GM12878 (cell line): ENCODE measurements at regions not wholly inside any gene's neighbourhood (a gene's known extent, or its start where the extent isn't known, plus 50 kb on each side); places are given as distances from the start of the nearest gene placed in this dataset.

Experiments
- ATAC-seq: fragments of 200-7000 bp; cut with Tn5 transposase; 3 replicates; pipeline ENCODE4 v1.9.1; 2020; ENCODE audit warnings: mild to moderate bottlenecking, moderate library complexity
- BruUV-seq: library from RNA; stranded (reverse); fragments of 400-500 nt; replicated peaks from 2 replicates; lab custom pipeline; 2021; lab: Mats Ljungman, UMichigan
- CTCF ChIA-PET: fragments of 300-600 bp; sonication (Branson Sonifier 250); formaldehyde crosslinking; extraction: SDS; loops from one replicate; lab custom pipeline; 2021; ENCODE audit warnings: inconsistent platforms; lab: Yijun Ruan, JAX
- POLR2A ChIA-PET: fragments of 350-600 bp; formaldehyde crosslinking; extraction: SDS; loops from one replicate; lab custom pipeline; 2021; ENCODE audit warnings: inconsistent platforms; lab: Charles Lee
- RAD21 ChIA-PET: fragments of 300-600 bp; sonication (Branson Sonifier 250); formaldehyde crosslinking; loops from one replicate; lab custom pipeline; 2023; ENCODE audit warnings: antibody characterized with exemption; ENCODE audit not compliant: unreplicated experiment; lab: Charles Lee
- SMC1A ChIA-PET: fragments of 300-600 bp; sonication (Branson Sonifier 250); formaldehyde crosslinking; loops from one replicate; lab custom pipeline; 2023; ENCODE audit not compliant: unreplicated experiment, uncharacterized antibody; lab: Charles Lee
- DNase-seq: peaks from one replicate; pipeline ENCODE4 v3.0.0-alpha.2; 2011; ENCODE audit warnings: low read depth, low spot score
- FAIRE-seq: peaks from 3 replicates; lab custom pipeline; 2011; peaks lifted over from hg19 to GRCh38; lab: Jason Lieb, UNC
- H2AFZ ChIP-seq: 2 replicates; pipeline ENCODE4 v1.6.0; 2011; ENCODE audit warnings: low read depth, low read length, control low read depth; ENCODE audit not compliant: control insufficient read depth
- H3K27ac ChIP-seq: 2 replicates; pipeline ENCODE4 v1.5.1; 2011; ENCODE audit warnings: control low read depth; ENCODE audit not compliant: control insufficient read depth, insufficient read depth
- H3K27me3 ChIP-seq, 2 experiments: replicated peaks in 1 of 2; 2 replicates each; pipeline versions ENCODE4 v1.6.0 to v1.6.1; 2011; ENCODE audit warnings: low read length in 1 of 2; ENCODE audit not compliant: control insufficient read depth in 2 of 2, insufficient read depth in 2 of 2
- H3K36me3 ChIP-seq, 2 experiments: 2 replicates each; pipeline ENCODE4 v1.5.1; 2011; ENCODE audit warnings: low read length in 1 of 2; ENCODE audit not compliant: control insufficient read depth in 2 of 2, insufficient read depth in 2 of 2
- H3K4me1 ChIP-seq: 2 replicates; pipeline ENCODE4 v1.6.1; 2011; ENCODE audit warnings: mild to moderate bottlenecking, low read length, moderate library complexity, mixed read lengths; ENCODE audit not compliant: control insufficient read depth, insufficient read depth
- H3K4me2 ChIP-seq: 2 replicates; pipeline ENCODE4 v1.6.0; 2011; ENCODE audit warnings: control low read depth; ENCODE audit not compliant: control insufficient read depth, insufficient read depth
- H3K4me3 ChIP-seq: fragments of 200-600 bp; sonication (generic); 2 replicates; pipeline ENCODE4 v1.5.1; 2016
- H3K79me2 ChIP-seq: 2 replicates; pipeline ENCODE4 v1.6.0; 2011; ENCODE audit warnings: low read length; ENCODE audit not compliant: control insufficient read depth, insufficient read depth
- H3K9ac ChIP-seq: 2 replicates; pipeline ENCODE4 v1.8.0; 2011; ENCODE audit warnings: low read length, control low read depth, mixed read lengths; ENCODE audit not compliant: control insufficient read depth, insufficient read depth
- H3K9me3 ChIP-seq: replicated peaks from 3 replicates; pipeline ENCODE4 v1.5.1; 2011; ENCODE audit warnings: mild to moderate bottlenecking, low read length; ENCODE audit not compliant: control insufficient read depth, insufficient read depth
- H4K20me1 ChIP-seq: 2 replicates; pipeline ENCODE4 v1.6.0; 2011; ENCODE audit not compliant: control insufficient read depth, insufficient read depth
- ASH2L ChIP-seq: fragments of 300-600, 200-600 bp; sonication (generic); IDR thresholded peaks from 2 replicates; pipeline ENCODE4 v1.6.1; 2017; ENCODE audit warnings: low read depth, mild to moderate bottlenecking, borderline replicate concordance
- BCL11A ChIP-seq: IDR thresholded peaks from 2 replicates; pipeline ENCODE4 v1.6.1; 2011; ENCODE audit warnings: low read depth, low read length
- CREB1 ChIP-seq: IDR thresholded peaks from 2 replicates; pipeline ENCODE4 v1.6.1; 2012; ENCODE audit warnings: low read depth, mild to moderate bottlenecking, inconsistent platforms
- ESRRA ChIP-seq: IDR thresholded peaks from 2 replicates; pipeline ENCODE4 v1.6.1; 2012; ENCODE audit warnings: mild to moderate bottlenecking, low read length, improper control_type of control experiment
- JUND ChIP-seq: IDR thresholded peaks from 2 replicates; pipeline ENCODE4 v1.6.1; 2012; ENCODE audit warnings: low read depth, mild to moderate bottlenecking, low read length, improper control_type of control experiment, moderate library complexity
- KLF5 ChIP-seq: fragments of 450-650 bp; IDR thresholded peaks from 2 replicates; pipeline ENCODE4 v1.6.1; 2014; ENCODE audit warnings: mild to moderate bottlenecking; ENCODE audit not compliant: partially characterized antibody
- MYB ChIP-seq: fragments of 150-350 bp; IDR thresholded peaks from 2 replicates; pipeline ENCODE4 v1.6.1; 2014; ENCODE audit warnings: mild to moderate bottlenecking, low read depth, low read length, borderline replicate concordance
- POU2F2 ChIP-seq: IDR thresholded peaks from 3 replicates; pipeline ENCODE4 v1.6.1; 2011; ENCODE audit warnings: low read depth, mild to moderate bottlenecking, low read length, borderline replicate concordance
- SMC3 ChIP-seq: IDR thresholded peaks from 2 replicates; pipeline ENCODE4 v1.6.1; 2011; ENCODE audit warnings: low read length, improper control_type of control experiment, borderline replicate concordance
- YY1 ChIP-seq: IDR thresholded peaks from 2 replicates; pipeline ENCODE4 v1.6.1; 2011; ENCODE audit warnings: low read depth, mild to moderate bottlenecking, low read length
- WGBS: methylation state at CpG from one replicate; pipeline ENCODE4 v1.1.6; 2016; ENCODE audit warnings: low lambda C conversion rate; ENCODE audit not compliant: insufficient replicate concordance, insufficient coverage; ENCODE audit errors: missing lambda C conversion rate; 5-methylcytosine and 5-hydroxymethylcytosine counted together
- in situ Hi-C: fragments of 300-500 bp; cut with MboI; formaldehyde crosslinking; loops from 9 replicates; pipeline ENCODE4 v1.14.3; 2018; ENCODE audit warnings: mixed read lengths
- intact Hi-C: fragments of 100-400 bp; cut with micrococcal nuclease; formaldehyde crosslinking; loops from one replicate; pipeline ENCODE4 v1.14.2; 2022; ENCODE audit not compliant: unreplicated experiment

- Histone ChIP-seq H3K27me3 (no peaks in the 10 kb centered on the region), H2AFZ (no peak overlapping the region), H3K27ac (no peak overlapping the region), H3K4me2 (no peak overlapping the region), H3K4me1 (no peaks in the 10 kb centered on the region), H3K79me2 (no peaks in the 10 kb centered on the region), H3K9ac (no peak overlapping the region), H4K20me1 (no peaks in the 10 kb centered on the region), H3K4me3 (no peak overlapping the region), H3K36me3 (no peaks in the 10 kb centered on the region), H3K9me3 (no peaks in the 10 kb centered on the region)
- in situ Hi-C loops, result no loop called here
- no peak for TF ChIP-seq ASH2L
- TF ChIP-seq YY1, result no peak
- TF ChIP-seq POU2F2, result no peak
- TF ChIP-seq CREB1, result no peak
- TF ChIP-seq SMC3, result no peak
- TF ChIP-seq BCL11A, result no peak
- TF ChIP-seq KLF5, result no peak
- no peak for TF ChIP-seq JUND
- TF ChIP-seq MYB, result no peak
- no peak for TF ChIP-seq ESRRA
- ChIA-PET RAD21 (no interaction called here), CTCF (no interaction called here), POLR2A (no interaction called here), SMC1A (no interaction called here)
- intact Hi-C loops, result no loop called here
- 33% methylated on average over 3 of the region's 3 CpGs for WGBS
- no peak for FAIRE-seq
- ATAC-seq, result no peak
- BruUV-seq, result no TSS peak
- DNase-seq, result no peak
Observed at GRCh38 chr16:65641762-65642289, 520.0 kb upstream of the CDH11 start.
